Neural progenitor cell (in vitro differentiated cells): ENCODE measurements at regions not wholly inside any gene's neighbourhood (a gene's known extent, or its start where the extent isn't known, plus 50 kb on each side); places are given as distances from the start of the nearest gene placed in this dataset.

Experiments used
- CTCF ChIP-seq: fragments of 200-600 bp; sonication (generic); IDR thresholded peaks from 2 replicates; pipeline ENCODE4 v1.5.1; 2017; ENCODE audit warnings: antibody characterized with exemption, mild to moderate bottlenecking
- EZH2 ChIP-seq: fragments of 200-600 bp; sonication (generic); IDR thresholded peaks from 2 replicates; pipeline ENCODE4 v1.6.1; 2017; ENCODE audit warnings: antibody characterized with exemption, mild to moderate bottlenecking, moderate library complexity
- EZH2phosphoT487 ChIP-seq: fragments of 200-600 bp; sonication (generic); IDR thresholded peaks from 2 replicates; pipeline ENCODE4 v1.6.1; 2017; ENCODE audit warnings: antibody characterized with exemption

GRCh38 chr10:21246178-21246577, 279.3 kb downstream of the SKIDA1 start:
- TF ChIP-seq CTCF, result no peak
- TF ChIP-seq EZH2phosphoT487, result no peak
- TF ChIP-seq EZH2, result no peak
